HG03439 (cell line): ENCODE measurements at regions not wholly inside any gene's neighbourhood (a gene's known extent, or its start where the extent isn't known, plus 50 kb on each side); places are given as distances from the start of the nearest gene placed in this dataset.
"Not testable (repeated sequence)": the region's sequence is repeated elsewhere in the genome, so short reads cannot be mapped to it uniquely, and the experiment has no call there.

Source experiments
- ATAC-seq: cut with Tn5 transposase; IDR thresholded peaks from one replicate; pipeline ENCODE4 v1.9.1; 2021; ENCODE audit warnings: mild to moderate bottlenecking, moderate library complexity; ENCODE audit not compliant: unreplicated experiment

GRCh38 chr10:33965795-33966581, 631.5 kb upstream of the NRP1 start:
- ATAC-seq, result no peak

- ATAC-seq, result no peak
These were observed 629.3 kb upstream of the NRP1 start for GRCh38 chr10:33963729-33964128.

GRCh38 chr10:33956322-33956721, 621.9 kb upstream of the NRP1 start:
- not testable (repeated sequence) for ATAC-seq

- no peak for ATAC-seq
These were observed 621.2 kb upstream of the NRP1 start for GRCh38 chr10:33955676-33956075.

GRCh38 chr10:33952692-33953360, 618.4 kb upstream of the NRP1 start:
- no peak for ATAC-seq

- ATAC-seq, result no peak
These were observed 615.7 kb upstream of the NRP1 start for GRCh38 chr10:33950206-33950605.

GRCh38 chr10:33947544-33947943, 613.1 kb upstream of the NRP1 start:
- ATAC-seq, result no peak

- ATAC-seq, result no peak
These were observed 610.6 kb upstream of the NRP1 start for GRCh38 chr10:33945051-33945450.

- ATAC-seq, result no peak
These were observed 608.0 kb upstream of the NRP1 start for GRCh38 chr10:33942508-33942907.

GRCh38 chr10:33939892-33940291, 605.4 kb upstream of the NRP1 start:
- ATAC-seq, result no peak

GRCh38 chr10:33939410-33939809, 604.9 kb upstream of the NRP1 start:
- ATAC-seq, result no peak

- no peak for ATAC-seq
These were observed 603.5 kb upstream of the NRP1 start for GRCh38 chr10:33938001-33938400.

GRCh38 chr10:33937036-33937730, 602.7 kb upstream of the NRP1 start:
- ATAC-seq, result no peak

GRCh38 chr10:33935350-33935749, 600.9 kb upstream of the NRP1 start:
- no peak for ATAC-seq

GRCh38 chr10:33930079-33930478, 595.6 kb upstream of the NRP1 start:
- no peak for ATAC-seq

- ATAC-seq, result no peak
These were observed 592.9 kb upstream of the NRP1 start for GRCh38 chr10:33927347-33927746.

- ATAC-seq, result no peak
These were observed 587.6 kb upstream of the NRP1 start for GRCh38 chr10:33921970-33922605.

GRCh38 chr10:33920351-33920750, 585.9 kb upstream of the NRP1 start:
- no peak for ATAC-seq

- no peak for ATAC-seq
These were observed 584.8 kb upstream of the NRP1 start for GRCh38 chr10:33919244-33919643.

GRCh38 chr10:33917069-33917780, 582.8 kb upstream of the NRP1 start:
- no peak for ATAC-seq

- no peak for ATAC-seq
These were observed 580.3 kb upstream of the NRP1 start for GRCh38 chr10:33914746-33915145.
